Astrocyte of the cerebellum (primary cell): ENCODE measurements at regions not wholly inside any gene's neighbourhood (a gene's known extent, or its start where the extent isn't known, plus 50 kb on each side); places are given as distances from the start of the nearest gene placed in this dataset.

Experiments used
- DNase-seq: peaks from one replicate; pipeline ENCODE4 v3.0.0-alpha.2; 2011; ENCODE audit warnings: low read depth
- H3K4me3 ChIP-seq: 2 replicates; pipeline ENCODE4 v1.5.1; 2011; ENCODE audit warnings: mild to moderate bottlenecking, low read depth, low read length, moderate library complexity
- in situ Hi-C: cut with HindIII; loops from 2 replicates; pipeline ENCODE4 v1.10.0; 2017; ENCODE audit warnings: low sequenced_read_pairs
- TF ChIP-seq, protein P1 (sequence below): IDR thresholded peaks from 2 replicates; pipeline ENCODE4 v1.5.1; 2012; ENCODE audit warnings: low read length, low read depth, moderate library complexity, mild to moderate bottlenecking; ENCODE audit errors: missing control alignments

DNA sequence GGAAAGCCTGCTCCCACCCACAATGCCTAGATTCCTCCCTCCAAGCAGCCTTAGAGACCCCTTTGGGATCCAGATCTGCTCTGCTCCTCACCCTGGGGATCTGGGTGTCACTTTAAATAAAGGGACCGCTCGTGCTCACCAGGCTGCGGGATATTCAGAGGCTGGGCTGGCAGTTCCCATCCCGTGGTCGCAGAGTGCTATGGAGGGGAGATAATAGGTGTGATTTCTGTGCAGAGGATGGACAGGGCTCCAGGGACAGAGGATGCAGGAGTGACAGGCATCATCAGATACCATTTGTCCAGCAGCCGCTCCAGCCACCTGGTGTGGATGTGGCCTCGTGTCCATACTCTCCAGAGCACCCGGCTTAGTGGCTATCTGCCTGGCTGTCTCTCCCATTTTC, 415.9 kb upstream of the SULF2 start:
- TF ChIP-seq, protein P1, sequence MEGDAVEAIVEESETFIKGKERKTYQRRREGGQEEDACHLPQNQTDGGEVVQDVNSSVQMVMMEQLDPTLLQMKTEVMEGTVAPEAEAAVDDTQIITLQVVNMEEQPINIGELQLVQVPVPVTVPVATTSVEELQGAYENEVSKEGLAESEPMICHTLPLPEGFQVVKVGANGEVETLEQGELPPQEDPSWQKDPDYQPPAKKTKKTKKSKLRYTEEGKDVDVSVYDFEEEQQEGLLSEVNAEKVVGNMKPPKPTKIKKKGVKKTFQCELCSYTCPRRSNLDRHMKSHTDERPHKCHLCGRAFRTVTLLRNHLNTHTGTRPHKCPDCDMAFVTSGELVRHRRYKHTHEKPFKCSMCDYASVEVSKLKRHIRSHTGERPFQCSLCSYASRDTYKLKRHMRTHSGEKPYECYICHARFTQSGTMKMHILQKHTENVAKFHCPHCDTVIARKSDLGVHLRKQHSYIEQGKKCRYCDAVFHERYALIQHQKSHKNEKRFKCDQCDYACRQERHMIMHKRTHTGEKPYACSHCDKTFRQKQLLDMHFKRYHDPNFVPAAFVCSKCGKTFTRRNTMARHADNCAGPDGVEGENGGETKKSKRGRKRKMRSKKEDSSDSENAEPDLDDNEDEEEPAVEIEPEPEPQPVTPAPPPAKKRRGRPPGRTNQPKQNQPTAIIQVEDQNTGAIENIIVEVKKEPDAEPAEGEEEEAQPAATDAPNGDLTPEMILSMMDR: no peak
- in situ Hi-C loops: no loop called here
- no peak overlapping the region for H3K4me3 ChIP-seq
- DNase-seq: no peak

GRCh38 chr20:48198929-48199451, 413.7 kb upstream of the SULF2 start:
- no peak for DNase-seq
- no peak overlapping the region for H3K4me3 ChIP-seq
- TF ChIP-seq, protein P1: no peak
- in situ Hi-C loops: no loop called here

GRCh38 chr20:48197066-48197465, 411.8 kb upstream of the SULF2 start:
- in situ Hi-C loops: no loop called here
- TF ChIP-seq, protein P1: no peak
- H3K4me3 ChIP-seq: no peak overlapping the region
- no peak for DNase-seq

DNA sequence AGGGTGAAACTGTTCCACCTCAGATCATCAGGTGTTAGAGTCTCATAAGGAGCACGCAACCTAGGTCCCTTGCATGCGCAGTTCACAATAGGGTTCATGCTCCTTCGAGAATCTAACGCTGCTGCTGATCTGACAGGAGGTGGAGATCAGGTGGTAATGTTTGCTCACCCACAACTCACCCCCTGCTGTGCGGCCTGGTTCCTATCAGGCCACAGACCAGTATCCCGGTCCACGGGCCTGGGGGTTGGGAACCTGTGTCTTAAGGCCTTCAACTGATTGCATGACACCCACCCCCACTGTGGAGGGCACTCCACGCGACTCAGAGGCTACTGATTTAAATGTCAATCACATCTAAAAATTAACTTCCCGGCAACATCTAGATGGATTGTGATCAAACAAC, 411.2 kb upstream of the SULF2 start:
- TF ChIP-seq, protein P1: no peak
- DNase-seq: no peak
- in situ Hi-C loops: no loop called here
- no peak overlapping the region for H3K4me3 ChIP-seq

- no peak overlapping the region for H3K4me3 ChIP-seq
- in situ Hi-C loops: no loop called here
- TF ChIP-seq, protein P1: no peak
- DNase-seq: no peak
Observed at GRCh38 chr20:48196001-48196400, 410.7 kb upstream of the SULF2 start.

DNA sequence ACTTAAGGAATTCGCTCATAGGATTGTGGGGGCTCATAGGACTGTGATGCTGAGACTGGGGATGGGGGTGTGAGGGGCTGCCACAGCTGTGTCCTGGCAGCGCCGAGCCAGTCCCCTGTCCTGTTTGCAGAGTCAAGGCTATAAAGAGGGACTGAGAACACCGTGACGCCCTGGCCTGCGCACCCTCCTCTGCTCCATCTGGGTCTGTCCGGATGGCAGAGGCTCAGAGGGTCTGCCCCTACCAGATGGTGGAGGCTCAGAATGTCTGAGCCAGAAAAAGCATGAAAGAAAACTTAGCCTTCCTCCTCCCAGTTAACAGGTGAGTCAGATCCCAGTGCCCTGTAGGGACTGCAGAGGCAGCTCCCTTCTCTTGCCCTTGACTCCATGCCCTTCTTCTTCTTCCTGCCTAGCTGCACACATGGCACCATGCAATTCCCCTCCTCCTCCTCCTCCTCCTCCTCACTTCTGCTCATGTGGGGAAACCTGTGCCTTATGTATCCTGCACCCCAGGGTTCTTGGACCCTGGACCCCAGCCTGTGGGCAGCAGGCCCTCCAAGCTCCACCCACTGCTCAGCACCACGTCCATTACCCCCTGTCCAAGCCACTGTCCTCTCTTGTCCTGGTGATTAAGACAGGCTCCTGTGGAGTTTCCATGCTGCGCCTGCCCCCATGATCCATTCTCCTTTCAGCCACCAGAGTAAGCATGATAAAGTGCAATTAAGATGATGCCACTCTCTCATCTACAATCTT, 410.0 kb upstream of the SULF2 start:
- no peak overlapping the region for H3K4me3 ChIP-seq
- DNase-seq: no peak
- TF ChIP-seq, protein P1: no peak
- in situ Hi-C loops: no loop called here
